Breast epithelium (tissue), 4 donors: ENCODE measurements at regions not wholly inside any gene's neighbourhood (a gene's known extent, or its start where the extent isn't known, plus 50 kb on each side); places are given as distances from the start of the nearest gene placed in this dataset.

Experiments used
- DNase-seq, 2 donors: peaks; one replicate each; pipeline ENCODE4 v3.0.0-alpha.2; 2019; ENCODE audit warnings: low spot score in 2 of 2
- H3K27ac ChIP-seq, 2 donors: fragments of 200-600 bp; sonication (generic) in 1 of 2; one replicate each; pipeline ENCODE4 v1.5.1; 2016 to 2019; ENCODE audit warnings: mild to moderate bottlenecking in 1 of 2
- H3K27me3 ChIP-seq, 2 donors: fragments of 200-600 bp; sonication (generic) in 1 of 2; one replicate each; pipeline versions ENCODE4 v1.5.1 to v1.6.0; 2017 to 2019; ENCODE audit warnings: control low read depth in 1 of 2, mild to moderate bottlenecking in 1 of 2
- H3K36me3 ChIP-seq: fragments of 200-600 bp; one replicate; pipeline ENCODE4 v1.5.1; 2019
- H3K4me1 ChIP-seq, 2 donors: fragments of 200-600 bp; sonication (generic); one replicate each; pipeline ENCODE4 v1.5.1; 2016 to 2019; ENCODE audit warnings: control low read depth in 1 of 2
- H3K4me3 ChIP-seq, 3 donors: fragments of 200-600 bp; sonication (generic); 1 replicate in 2 of 3; 2 replicates in 1 of 3; pipeline ENCODE4 v1.5.1; 2016 to 2019; ENCODE audit warnings: mild to moderate bottlenecking in 3 of 3, moderate library complexity in 2 of 3
- H3K9me3 ChIP-seq, 2 donors: fragments of 200-600 bp; sonication (generic) in 1 of 2; one replicate each; pipeline ENCODE4 v1.5.1; 2016 to 2019; ENCODE audit warnings: control low read depth in 1 of 2
- POLR2A ChIP-seq: fragments of 450-650 bp; IDR thresholded peaks from one replicate; pipeline ENCODE4 v1.6.1; 2016; ENCODE audit warnings: antibody characterized with exemption, mild to moderate bottlenecking, moderate library complexity
- POLR2AphosphoS5 ChIP-seq, 3 donors: sonication (generic); formaldehyde crosslinking; IDR thresholded peaks; one replicate each; pipeline ENCODE4 v1.6.1; 2017; ENCODE audit warnings: antibody characterized with exemption in 3 of 3
- intact Hi-C: fragments of 100-400 bp; cut with DNase I; formaldehyde crosslinking; loops from one replicate; pipeline ENCODE4 v1.15.1; 2023; ENCODE audit warnings: low total_unique reads
- TF ChIP-seq, protein P1 (sequence below), 3 donors: fragments of 450-650 bp; IDR thresholded peaks; one replicate each; pipeline ENCODE4 v1.5.1; 2016 to 2017; ENCODE audit warnings: antibody characterized with exemption in 3 of 3, mild to moderate bottlenecking in 3 of 3, moderate library complexity in 3 of 3

DNA sequence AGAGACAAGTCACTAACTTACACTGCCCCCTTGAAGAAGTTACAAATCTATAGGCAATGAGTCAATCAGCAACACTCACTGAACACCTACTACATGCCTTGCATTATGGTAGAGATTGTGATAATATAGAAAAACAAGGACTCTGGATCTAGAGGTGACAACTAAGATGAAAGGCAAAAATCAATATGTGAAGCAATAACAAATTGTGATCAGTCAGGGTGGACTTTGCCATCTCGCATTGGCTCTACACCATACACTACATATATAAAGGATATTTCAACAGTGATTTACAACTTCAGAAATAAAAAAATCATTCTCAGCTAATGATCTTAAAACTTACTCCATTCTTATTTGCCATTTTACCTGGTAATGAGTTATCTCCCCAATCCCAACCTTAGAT lies 210.7 kb upstream of the CD96 start:
- intact Hi-C loops: no loop called here
- H3K27ac ChIP-seq: no peak overlapping the region
- no peaks in the 10 kb centered on the region for H3K9me3 ChIP-seq
- no peak overlapping the region for H3K4me3 ChIP-seq
- no peaks in the 10 kb centered on the region for H3K27me3 ChIP-seq
- no peak for TF ChIP-seq POLR2AphosphoS5 (IDR thresholded peaks at IDR 0.05)
- no peaks in the 10 kb centered on the region for H3K4me1 ChIP-seq
- DNase-seq: no peak
- H3K36me3 ChIP-seq: no peaks in the 10 kb centered on the region

DNA sequence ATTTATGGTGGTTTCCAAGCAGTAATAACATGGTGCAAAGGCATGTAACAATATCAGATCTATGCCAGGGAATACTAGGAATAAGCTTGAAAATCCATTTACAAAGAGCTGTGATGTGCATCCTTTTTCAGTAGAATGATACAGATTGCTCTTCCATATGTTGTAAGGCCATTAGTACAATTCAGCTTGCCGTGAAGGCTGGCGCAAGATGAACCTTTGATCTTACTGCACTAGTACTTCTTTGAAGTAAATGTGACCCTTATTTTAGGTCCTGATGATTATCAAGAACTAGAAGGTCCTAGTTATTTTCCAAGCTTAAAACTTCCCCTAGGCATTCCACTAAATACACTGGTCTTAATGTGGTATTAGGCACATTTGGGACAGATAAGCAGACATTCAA lies 210.1 kb upstream of the CD96 start:
- TF ChIP-seq, protein P1, sequence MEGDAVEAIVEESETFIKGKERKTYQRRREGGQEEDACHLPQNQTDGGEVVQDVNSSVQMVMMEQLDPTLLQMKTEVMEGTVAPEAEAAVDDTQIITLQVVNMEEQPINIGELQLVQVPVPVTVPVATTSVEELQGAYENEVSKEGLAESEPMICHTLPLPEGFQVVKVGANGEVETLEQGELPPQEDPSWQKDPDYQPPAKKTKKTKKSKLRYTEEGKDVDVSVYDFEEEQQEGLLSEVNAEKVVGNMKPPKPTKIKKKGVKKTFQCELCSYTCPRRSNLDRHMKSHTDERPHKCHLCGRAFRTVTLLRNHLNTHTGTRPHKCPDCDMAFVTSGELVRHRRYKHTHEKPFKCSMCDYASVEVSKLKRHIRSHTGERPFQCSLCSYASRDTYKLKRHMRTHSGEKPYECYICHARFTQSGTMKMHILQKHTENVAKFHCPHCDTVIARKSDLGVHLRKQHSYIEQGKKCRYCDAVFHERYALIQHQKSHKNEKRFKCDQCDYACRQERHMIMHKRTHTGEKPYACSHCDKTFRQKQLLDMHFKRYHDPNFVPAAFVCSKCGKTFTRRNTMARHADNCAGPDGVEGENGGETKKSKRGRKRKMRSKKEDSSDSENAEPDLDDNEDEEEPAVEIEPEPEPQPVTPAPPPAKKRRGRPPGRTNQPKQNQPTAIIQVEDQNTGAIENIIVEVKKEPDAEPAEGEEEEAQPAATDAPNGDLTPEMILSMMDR (IDR thresholded peaks at IDR 0.05): no peak
- TF ChIP-seq POLR2AphosphoS5 (IDR thresholded peaks at IDR 0.05) (no peak), POLR2A (no peak)
- H3K27ac ChIP-seq: no peak overlapping the region
- H3K4me1 ChIP-seq: no peaks in the 10 kb centered on the region
- intact Hi-C loops: no loop called here
- H3K36me3 ChIP-seq: no peaks in the 10 kb centered on the region
- DNase-seq: no peak
- H3K9me3 ChIP-seq: no peaks in the 10 kb centered on the region
- no peaks in the 10 kb centered on the region for H3K27me3 ChIP-seq
- no peak overlapping the region for H3K4me3 ChIP-seq

DNA sequence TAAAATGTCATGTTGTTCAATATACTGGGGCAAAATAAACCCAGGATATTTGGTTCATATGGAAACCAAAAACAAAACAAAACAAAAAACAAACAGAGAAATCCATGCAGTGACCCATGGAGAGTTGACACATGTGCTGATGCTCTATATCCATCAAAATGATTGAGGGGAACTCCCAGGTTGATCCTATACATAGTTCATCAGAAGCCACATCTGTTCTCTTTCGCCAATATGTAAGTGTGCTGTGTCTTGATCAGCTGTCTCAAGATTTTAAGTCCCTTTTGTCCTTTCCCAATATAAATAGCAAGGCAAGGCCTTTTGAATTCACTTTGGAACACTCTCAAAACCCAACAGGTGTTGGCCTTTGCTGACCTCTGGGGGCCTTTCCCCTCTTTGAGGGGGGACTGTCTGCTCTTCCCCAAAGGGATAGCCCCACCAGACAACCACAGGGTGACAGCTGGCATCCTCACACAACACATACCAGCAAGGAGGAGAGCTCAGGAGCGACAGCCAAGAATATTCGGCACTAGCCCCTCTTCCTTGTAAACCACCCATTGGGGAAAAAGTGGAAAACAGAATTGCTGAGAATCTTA lies 209.4 kb upstream of the CD96 start:
- intact Hi-C loops: loop anchor here (1.0 kb wide), 1 partner anchor 10 kb away; no protein-coding TSS in a partner anchor
- no peak for DNase-seq
- TF ChIP-seq, protein P1 (IDR thresholded peaks at IDR 0.05): no peak

DNA sequence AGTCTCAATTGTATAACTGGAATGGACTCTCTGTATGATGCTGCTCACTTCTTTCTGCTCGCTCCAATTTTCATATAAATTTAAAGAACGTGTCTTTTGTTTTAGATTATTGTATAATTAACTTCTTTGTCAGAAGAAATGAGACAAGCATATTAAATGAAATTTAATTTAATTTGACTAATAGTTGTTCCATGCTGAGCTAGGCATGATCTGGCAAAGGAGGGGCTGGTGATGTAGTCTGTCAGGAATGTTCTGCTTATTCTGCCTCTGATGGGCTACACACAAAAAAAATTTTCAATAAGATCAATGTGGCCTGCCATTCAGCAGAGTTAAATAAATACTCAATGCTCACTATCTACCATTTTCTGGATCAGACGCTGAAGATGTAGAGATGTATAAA lies 208.4 kb upstream of the CD96 start:
- Histone ChIP-seq H3K36me3 (no peaks in the 10 kb centered on the region), H3K27ac (no peak overlapping the region), H3K4me3 (no peak overlapping the region), H3K4me1 (no peaks in the 10 kb centered on the region), H3K27me3 (no peaks in the 10 kb centered on the region), H3K9me3 (no peaks in the 10 kb centered on the region)
- TF ChIP-seq, protein P1 (IDR thresholded peaks at IDR 0.05): no peak
- TF ChIP-seq POLR2A (no peak), POLR2AphosphoS5 (IDR thresholded peaks at IDR 0.05) (no peak)
- intact Hi-C loops: loop anchor here (1.0 kb wide), 1 partner anchor 9 kb away; no protein-coding TSS in a partner anchor
- no peak for DNase-seq

More for the DNA sequence above, 209.4 kb upstream of the CD96 start:
- Histone ChIP-seq H3K4me3 (no peak overlapping the region), H3K36me3 (no peaks in the 10 kb centered on the region), H3K9me3 (no peaks in the 10 kb centered on the region), H3K4me1 (no peaks in the 10 kb centered on the region), H3K27ac (no peak overlapping the region), H3K27me3 (no peaks in the 10 kb centered on the region)

DNA sequence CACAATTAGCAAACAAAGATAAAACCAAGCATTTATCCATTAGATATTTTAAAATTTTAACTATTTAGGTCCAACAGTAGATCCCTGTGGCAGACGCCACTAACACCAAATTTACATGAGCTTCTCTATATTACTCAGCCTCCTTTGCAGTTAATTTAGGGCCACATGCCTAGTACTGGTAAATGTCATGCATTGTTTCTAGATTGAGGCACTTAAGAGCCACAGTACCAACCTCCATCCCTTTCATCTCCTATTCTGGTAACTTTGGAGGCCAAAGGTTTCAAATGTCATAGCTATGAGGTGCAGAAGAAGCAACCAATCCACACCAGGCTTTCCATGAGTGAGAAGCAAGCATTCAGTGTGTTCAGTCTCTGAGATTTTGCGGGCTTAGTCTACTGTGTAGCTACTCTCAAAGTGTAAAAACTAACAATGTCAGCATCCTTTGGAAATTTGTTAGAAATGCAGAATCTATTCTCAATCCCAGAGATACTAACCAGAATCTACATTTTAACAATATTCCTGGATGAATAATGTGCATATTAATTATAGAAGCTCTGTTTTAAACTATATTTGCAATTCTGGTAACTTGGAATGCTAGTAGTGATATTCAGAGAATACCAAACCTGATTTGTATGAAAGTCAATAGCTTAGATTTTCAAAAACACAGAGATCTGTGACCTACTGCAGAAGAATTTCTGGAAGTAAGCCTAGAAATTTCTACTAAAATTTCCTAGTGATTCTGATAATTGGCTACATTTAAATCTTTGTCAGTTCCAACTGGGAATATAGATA lies 206.3 kb upstream of the CD96 start:
- no peak for DNase-seq
- H3K4me1 ChIP-seq: no peaks in the 10 kb centered on the region
- no peaks in the 10 kb centered on the region for H3K36me3 ChIP-seq
- no peak overlapping the region for H3K27ac ChIP-seq
- intact Hi-C loops: no loop called here
- H3K9me3 ChIP-seq: no peaks in the 10 kb centered on the region
- no peaks in the 10 kb centered on the region for H3K27me3 ChIP-seq
- H3K4me3 ChIP-seq: no peak overlapping the region
- TF ChIP-seq POLR2AphosphoS5 (IDR thresholded peaks at IDR 0.05): no peak

DNA sequence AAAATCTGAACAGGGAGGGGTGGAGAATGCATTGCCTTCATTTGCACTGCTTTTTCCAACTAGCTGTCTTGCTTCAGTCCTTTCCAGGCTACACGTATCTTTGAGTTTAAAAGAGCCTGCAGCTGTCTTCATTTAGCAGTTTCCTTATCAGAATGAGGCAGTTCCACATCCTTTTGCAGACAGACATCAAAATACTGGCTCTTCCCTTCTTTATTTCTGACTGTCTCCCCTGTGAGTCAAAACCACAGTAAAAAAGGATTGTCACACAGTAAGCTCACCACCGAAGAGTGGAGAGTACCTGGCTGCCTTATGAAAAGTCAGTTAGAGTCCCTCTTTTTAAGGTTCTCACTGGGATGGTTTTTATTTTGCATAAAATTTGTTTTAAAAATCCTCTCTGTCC lies 205.5 kb upstream of the CD96 start:
- Histone ChIP-seq H3K27ac (no peak overlapping the region), H3K4me1 (no peaks in the 10 kb centered on the region), H3K4me3 (no peak overlapping the region), H3K9me3 (peaks cover 0 to 4% of the 10 kb centered on the region in 2 donors), H3K36me3 (no peaks in the 10 kb centered on the region), H3K27me3 (no peaks in the 10 kb centered on the region)
- TF ChIP-seq POLR2AphosphoS5 (IDR thresholded peaks at IDR 0.05) (no peak), POLR2A (no peak)
- TF ChIP-seq, protein P1 (IDR thresholded peaks at IDR 0.05): no peak
- intact Hi-C loops: no loop called here
- no peak for DNase-seq
